Medulla oblongata (tissue), 1 donor: ENCODE measurements at regions not wholly inside any gene's neighbourhood (a gene's known extent, or its start where the extent isn't known, plus 50 kb on each side); places are given as distances from the start of the nearest gene placed in this dataset.
"Not testable (repeated sequence)": the region's sequence is repeated elsewhere in the genome, so short reads cannot be mapped to it uniquely, and the experiment has no call there.

ENCODE experiments used
- DNase-seq: peaks from one replicate; pipeline ENCODE4 v3.0.0-alpha.2; 2015; ENCODE audit errors: extremely low spot score

- no peak for DNase-seq
Measured at GRCh38 chr12:86421333-86421732, 165.1 kb upstream of the MGAT4C start.

- DNase-seq = no peak
Measured at GRCh38 chr12:86414201-86414600, 158.0 kb upstream of the MGAT4C start.

DNA sequence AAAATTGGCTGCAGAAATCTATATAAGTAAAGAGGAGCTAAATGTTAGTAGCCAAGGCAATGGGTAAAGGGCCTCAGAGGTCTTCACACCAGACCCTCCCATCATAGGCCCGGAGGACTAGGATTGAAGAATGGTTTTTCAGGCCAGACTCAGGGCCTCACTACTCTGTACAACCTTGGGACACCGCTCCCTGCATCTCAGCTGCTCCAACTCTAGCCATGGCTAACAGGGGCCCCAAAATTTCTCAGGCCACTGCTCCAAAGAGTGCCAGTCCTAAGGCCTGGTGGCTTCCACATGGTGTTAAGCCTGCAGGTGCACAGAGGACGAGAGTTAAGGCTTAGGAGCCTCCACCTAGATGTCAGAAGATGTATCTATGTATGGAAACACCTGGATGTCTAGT is 155.5 kb upstream of the MGAT4C start:
- no peak for DNase-seq

DNA sequence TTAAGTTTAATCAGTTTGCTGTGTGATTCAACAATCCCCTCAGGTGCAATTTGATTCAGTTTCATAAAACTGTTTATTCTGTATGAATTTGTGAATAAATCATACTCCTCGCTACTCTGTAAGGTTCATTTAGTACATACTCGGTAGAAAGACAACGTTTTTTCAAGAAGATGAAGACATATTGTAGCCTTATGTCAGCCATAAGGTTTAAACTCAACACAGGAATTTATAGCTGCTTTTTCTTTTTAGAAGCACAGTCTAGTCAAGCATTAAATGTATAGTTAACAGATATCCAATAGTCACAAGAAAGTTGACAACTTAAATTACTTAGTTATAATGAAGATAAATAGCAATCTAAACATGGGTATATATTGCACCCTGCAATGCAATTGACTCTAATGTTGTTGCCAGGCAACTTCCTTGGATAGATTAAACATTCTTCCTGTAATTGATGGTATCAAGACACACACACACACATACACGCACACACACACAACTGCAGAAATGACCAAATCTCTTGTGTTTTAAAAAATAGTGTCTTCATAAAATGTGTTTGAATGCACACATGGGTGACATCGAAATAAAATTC is 151.5 kb upstream of the MGAT4C start:
- no peak for DNase-seq

- no peak for DNase-seq
Measured at GRCh38 chr12:86389949-86390348, 133.8 kb upstream of the MGAT4C start.

- no peak for DNase-seq
Measured at GRCh38 chr12:86387591-86388145, 131.5 kb upstream of the MGAT4C start.

DNA sequence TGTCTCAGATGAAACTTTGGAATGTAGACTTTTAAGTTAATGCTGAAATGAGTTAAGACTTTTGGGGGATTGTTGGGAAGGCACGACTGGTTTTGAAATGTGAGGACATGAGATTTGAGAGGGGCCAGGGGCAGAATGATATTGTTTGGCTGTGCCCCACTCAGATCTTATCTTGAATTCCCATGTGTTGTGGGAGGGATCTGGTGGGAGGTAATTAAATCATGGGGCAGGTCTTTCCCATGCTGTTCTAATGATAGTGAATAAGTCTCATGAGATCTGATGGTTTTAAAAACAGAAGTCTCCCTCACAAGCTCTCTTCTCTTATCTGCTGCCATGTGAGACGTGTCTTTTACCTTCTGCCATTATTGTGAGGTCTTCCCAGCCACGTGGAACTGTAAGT is 127.6 kb upstream of the MGAT4C start:
- not testable (repeated sequence) for DNase-seq

- no peak for DNase-seq
Measured at GRCh38 chr12:86379337-86379736, 123.1 kb upstream of the MGAT4C start.

DNA sequence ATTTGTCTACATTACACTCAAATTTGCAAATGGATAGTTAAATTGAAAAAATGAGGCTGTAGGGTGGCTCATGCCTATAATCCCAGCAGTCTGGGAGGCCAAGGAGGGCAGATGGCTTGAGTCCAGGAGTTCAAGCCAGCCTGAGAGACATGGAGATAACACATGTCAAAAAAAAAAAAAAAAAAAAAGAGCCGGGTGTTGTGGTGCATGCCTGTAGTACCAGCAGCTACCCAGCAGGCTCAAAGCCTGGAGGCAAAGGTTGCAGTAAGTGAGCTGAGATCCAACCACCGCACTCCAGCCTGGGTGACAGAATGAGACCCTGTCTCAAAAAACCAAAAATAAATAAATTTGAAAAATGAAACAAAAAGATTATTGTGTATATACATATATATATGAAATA is 119.9 kb upstream of the MGAT4C start:
- DNase-seq = no peak

DNA sequence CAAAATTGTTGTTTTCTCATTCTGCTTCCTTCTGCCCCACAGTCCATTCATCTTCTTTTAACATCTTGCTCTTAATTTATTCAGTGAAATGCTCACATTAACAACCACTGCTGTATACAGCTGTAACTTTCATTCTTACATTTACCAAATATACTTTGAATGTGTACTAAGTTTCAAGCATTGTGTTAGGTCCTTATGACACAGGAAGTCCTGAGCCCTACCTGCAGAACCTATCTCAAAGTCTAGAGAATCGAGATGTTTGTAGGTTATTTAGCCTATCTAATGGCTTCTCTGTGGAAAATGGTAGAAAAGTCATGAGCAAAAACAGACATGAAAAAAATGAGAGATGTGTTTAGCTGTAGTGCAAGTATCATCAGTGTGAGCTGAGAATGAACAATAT is 117.6 kb upstream of the MGAT4C start:
- DNase-seq = no peak

GRCh38 chr12:86367137-86367536 is 110.9 kb upstream of the MGAT4C start:
- no peak for DNase-seq

- DNase-seq = no peak
Measured at GRCh38 chr12:86349196-86349595, 93.0 kb upstream of the MGAT4C start.

GRCh38 chr12:86333955-86334522 is 77.8 kb upstream of the MGAT4C start:
- DNase-seq = no peak

DNA sequence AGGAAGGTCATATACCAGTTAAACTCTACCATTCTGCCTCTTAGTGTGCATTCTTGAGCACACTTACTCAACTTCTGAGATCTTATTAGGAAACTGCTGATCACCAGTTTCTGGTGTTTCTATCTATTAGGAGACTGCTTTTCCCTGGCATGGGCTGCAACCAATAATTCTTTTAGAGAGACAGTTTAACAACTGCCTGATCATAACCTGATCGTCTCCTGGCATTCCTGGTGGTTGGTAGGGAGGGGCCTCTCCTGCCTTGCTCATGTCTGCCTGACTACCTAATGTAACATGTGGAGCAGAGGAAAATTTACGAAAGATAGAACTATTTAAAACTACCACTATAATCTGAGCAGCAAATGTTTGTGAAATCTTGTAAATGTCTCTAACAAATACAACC is 75.3 kb upstream of the MGAT4C start:
- DNase-seq = no peak

- no peak for DNase-seq
Measured at GRCh38 chr12:86331012-86331411, 74.8 kb upstream of the MGAT4C start.

GRCh38 chr12:86312232-86312631 is 56.0 kb upstream of the MGAT4C start:
- DNase-seq = no peak
